NCI-H524 (cell line): ENCODE measurements at regions not wholly inside any gene's neighbourhood (a gene's known extent, or its start where the extent isn't known, plus 50 kb on each side); places are given as distances from the start of the nearest gene placed in this dataset.

Experiments used
- DNase-seq, 2 experiments: peaks; one replicate each; lab custom pipeline; 2025; lab: John Stamatoyannopoulos, UW

GRCh38 chr2:65688141-65688886 lies 255.9 kb upstream of the SPRED2 start:
- no peak for DNase-seq

DNA sequence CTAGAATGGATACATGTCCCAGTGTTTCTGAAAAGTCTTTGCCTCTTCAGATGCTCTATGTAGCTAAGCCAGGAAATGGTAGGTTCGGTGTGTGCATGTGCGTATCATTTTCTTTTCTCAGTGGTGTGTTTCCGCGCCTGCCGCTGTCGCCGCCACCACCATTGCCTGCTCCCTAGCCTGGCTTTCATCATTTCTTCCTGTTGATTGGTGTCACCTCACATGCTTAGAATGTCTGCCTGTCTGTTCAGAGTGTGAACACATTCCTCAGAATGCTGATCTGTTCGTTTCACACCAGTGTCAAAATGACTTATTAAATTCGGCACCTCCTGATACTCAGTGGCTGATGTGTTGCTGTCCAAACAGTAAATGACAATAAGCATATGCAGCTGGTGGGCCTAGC lies 255.2 kb upstream of the SPRED2 start:
- DNase-seq = no peak

DNA sequence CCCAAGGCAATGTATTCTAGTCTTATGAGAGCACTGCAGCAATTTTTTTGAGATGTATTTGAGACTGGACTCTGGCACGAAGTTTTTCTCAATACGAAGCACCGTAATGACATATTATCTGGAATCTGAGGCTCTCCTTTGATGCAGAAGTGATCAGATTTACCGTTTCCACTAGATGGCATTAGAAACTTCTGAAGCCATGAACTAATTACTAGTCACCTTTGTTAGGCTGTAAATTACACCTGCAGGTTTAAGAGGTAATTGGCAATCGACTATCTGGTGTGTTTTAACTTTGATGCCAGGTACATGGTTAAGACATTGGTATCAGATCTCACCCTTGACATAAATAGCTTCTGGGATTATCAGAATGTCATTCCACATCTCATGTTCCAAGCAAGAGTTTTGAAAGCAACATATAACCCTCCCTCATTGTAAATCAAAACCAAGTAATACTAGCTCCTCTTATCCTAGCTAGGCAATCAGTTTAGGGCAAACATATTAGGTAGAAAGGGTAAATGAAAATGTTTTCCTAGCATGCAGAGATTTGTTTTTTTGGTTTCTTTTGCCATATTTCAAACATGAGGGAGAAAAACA lies 254.6 kb upstream of the SPRED2 start:
- no peak for DNase-seq

GRCh38 chr2:65681503-65681902 lies 249.1 kb upstream of the SPRED2 start:
- no peak for DNase-seq

DNA sequence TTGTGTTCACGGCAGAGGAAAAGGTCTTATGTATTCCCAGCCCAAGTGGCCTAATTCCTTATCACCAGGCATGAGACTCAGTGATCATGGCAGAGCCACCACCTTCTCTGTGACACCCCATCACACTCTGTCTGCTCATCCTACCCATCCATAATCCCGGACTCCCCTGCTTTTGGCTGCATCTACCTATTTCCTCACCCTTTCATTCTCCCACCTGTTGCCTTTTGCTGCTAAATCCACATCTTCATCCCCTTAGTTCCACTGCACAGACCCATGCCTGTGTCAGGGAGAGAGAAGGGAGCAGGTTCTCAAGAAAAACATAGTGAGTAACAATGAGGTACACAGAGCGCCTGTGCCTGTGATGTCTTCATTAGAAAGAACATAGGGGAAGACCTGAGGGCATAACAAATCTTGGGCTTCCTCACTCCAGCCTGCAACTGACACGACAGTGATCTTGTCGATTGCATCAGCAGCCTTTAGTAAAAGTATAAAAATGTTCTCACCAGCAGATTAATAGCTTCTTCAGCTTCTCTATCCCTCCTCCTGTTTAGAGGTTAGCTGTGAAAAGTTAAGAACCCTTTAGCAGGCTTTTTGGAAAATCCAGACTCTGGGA lies 246.5 kb upstream of the SPRED2 start:
- DNase-seq = no peak

DNA sequence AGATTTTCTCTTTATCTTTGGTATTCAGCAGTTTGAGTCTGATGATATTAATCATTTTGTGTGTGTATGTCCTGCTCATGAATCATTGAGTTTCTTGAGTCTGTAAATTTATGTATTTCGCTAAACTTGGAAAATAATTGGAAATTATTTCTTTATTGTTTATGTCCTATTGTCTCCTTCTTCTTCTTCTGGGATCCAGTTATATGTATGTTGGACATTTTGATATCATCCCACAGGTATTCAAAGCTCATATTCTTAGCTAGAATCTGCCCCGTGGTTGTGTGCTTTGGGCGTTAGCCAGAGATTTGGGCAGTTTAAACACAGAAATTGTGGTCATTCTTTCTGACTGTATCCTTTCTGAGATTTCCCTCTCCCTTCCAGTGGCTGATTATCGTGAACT lies 243.0 kb upstream of the SPRED2 start:
- no peak for DNase-seq

GRCh38 chr2:65671670-65672242 lies 239.4 kb upstream of the SPRED2 start:
- peak; percentile 26 to 75 for DNase-seq

DNA sequence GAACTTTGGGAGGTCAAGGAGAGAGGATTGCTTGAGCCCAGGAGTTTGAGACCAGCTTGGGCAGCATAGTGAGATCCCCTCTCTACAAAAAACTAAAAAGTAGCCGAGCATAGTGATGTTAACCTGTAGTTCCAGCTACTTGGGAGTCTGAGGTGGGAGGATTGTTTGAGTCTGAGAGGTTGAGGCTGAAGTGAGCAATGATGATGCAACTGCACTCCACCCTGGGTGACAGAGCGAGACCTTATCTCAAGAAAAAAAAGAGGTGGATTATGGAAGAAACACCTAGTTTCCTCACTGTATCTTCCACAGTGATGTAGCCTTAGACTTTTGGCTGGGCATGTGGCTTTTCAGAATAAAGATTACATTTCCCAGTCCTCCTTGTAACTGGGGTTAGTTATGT lies 237.2 kb upstream of the SPRED2 start:
- DNase-seq = no peak

GRCh38 chr2:65668744-65669143 lies 236.3 kb upstream of the SPRED2 start:
- no peak for DNase-seq

DNA sequence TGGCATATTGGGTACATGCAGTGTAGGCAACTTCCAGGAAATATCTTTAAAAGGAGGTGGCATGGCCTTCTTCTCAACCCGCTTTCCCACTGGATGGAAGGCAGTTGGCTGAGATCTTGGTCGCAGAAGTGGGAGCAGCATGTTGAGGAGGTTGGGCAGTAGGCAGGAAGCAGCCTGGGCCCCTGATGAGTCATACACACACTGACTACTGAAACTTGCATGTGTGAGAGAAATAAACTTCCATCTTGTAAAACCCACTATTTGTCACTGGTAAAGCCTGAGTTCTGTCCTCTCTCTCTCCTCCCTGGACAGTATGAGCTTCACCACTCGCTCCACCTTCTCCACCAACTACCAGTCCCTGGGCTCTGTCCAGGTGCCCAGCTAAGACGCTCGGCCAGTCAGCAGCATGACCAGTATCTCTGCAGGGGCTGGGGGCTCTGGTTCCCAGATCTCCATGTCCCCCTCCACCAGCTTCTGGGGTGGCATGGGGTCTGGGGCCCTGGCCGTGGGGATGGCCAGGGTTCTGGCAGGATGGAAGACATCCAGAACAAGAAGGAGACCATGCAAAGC lies 233.8 kb upstream of the SPRED2 start:
- no peak for DNase-seq

DNA sequence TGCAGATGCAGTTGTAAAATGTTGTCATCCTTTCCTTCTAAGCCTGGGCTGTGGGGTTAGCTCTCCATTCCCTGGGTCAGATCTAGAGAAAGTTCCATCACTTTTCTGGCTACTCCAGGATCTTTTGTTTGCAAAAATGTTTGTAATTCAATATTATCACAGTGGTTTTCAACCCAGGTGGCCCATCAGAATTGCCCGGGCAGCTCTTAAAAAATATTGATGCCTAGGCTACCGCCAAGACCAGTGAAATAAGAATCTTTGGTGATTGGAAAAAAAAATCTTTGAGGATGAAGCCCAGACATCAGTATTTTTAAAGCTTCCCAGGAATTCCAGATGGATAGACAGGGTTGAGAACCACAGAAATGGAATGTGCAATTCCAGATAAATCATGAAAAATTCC lies 232.5 kb upstream of the SPRED2 start:
- no peak for DNase-seq

DNA sequence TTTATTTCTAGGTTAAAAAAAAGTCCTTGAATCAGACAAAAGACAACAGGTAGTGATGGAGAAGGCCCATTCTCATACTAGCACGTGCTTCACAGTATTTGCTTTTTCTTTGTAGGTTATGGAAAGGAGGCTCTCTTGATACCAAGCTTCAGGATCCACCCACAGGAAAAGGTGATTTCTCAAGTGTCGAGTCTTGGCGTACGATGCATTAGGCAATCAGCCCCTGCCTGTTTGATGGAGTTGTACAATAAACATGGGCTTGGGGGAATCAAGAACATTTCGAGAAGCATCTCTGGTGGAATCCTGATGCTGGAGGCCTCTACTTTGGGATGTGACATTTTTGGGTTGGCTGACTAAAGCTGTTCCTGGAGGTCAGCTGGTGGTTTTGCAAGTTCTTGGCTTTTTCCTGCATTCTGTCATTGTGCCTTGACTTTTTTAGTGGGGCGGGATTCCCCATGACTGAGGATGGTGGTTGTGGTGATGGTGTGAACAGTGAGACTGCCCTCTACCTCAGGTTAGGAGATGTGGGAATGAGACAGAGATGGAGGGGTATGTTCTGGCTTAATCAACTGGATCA lies 231.5 kb upstream of the SPRED2 start:
- DNase-seq = no peak

- no peak for DNase-seq
Measured at GRCh38 chr2:65662654-65663432, 230.4 kb upstream of the SPRED2 start.

DNA sequence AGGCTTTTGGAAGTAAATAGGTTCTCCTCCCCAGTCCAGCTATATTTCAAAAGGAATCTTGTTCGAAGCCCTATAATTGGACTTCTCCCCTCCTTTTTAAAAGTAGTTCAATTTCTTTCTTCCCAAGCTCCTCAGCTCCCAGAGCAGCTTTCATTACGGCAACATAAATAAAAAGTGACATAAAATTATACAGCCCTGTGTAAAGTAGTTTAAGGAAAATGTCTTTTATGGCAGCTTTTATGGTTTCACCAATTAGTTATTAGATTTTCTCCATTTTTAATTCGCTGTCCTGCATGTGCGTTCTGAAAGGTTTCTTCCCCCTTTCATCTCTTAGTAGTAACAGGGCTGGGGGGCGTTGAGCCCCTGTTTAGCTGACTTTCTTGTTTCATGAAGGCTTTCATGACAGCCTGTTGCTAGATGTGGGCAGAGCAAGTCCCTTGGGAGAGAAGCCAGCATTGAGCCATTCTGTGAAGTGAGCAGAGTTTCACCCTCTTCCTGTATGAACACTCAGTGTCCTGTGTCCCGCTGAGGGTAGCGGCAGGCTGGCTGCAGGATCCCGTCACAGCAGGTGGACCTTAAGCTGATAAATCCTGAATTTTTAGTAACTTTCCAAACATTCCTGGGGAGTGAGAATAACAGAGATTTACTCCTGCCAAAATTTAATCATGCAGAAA lies 229.7 kb upstream of the SPRED2 start:
- DNase-seq = no peak

GRCh38 chr2:65660340-65660739 lies 227.9 kb upstream of the SPRED2 start:
- DNase-seq = no peak

GRCh38 chr2:65658881-65659280 lies 226.5 kb upstream of the SPRED2 start:
- DNase-seq = no peak

- no peak for DNase-seq
Measured at GRCh38 chr2:65658266-65658665, 225.9 kb upstream of the SPRED2 start.

GRCh38 chr2:65656160-65656718 lies 223.8 kb upstream of the SPRED2 start:
- DNase-seq = no peak

GRCh38 chr2:65655000-65655399 lies 222.6 kb upstream of the SPRED2 start:
- peak; percentile 82 to 92 for DNase-seq

- DNase-seq = peak; percentile 85 to 95
Measured at GRCh38 chr2:65654496-65654895, 222.1 kb upstream of the SPRED2 start.

- DNase-seq = no peak
Measured at GRCh38 chr2:65652066-65652465, 219.7 kb upstream of the SPRED2 start.
